ENCODE measurements at regions not wholly inside any gene's neighbourhood (a gene's known extent, or its start where the extent isn't known, plus 50 kb on each side); places are given as distances from the start of the nearest gene placed in this dataset.
A peak's percentile ranks its signal among the peaks of the same experiment; 100 is the strongest.

- DNase-seq: no peak
Observed at GRCh38 chr12:116404913-116405611, 127.6 kb upstream of the MED13L start.

- peak; percentile 13 for DNase-seq
Observed at GRCh38 chr12:116406529-116406928, 129.0 kb upstream of the MED13L start.

GRCh38 chr12:116408489-116409250 lies 131.2 kb upstream of the MED13L start:
- DNase-seq: no peak

- DNase-seq: no peak
Observed at GRCh38 chr12:116411977-116412376, 134.5 kb upstream of the MED13L start.

- DNase-seq: no peak
Observed at GRCh38 chr12:116414891-116415290, 137.4 kb upstream of the MED13L start.

GRCh38 chr12:116415408-116416108 lies 138.1 kb upstream of the MED13L start:
- DNase-seq: no peak

- no peak for DNase-seq
Observed at GRCh38 chr12:116416166-116416565, 138.7 kb upstream of the MED13L start.

GRCh38 chr12:116418551-116418950 lies 140.6 kb upstream of the MAP1LC3B2 start:
- DNase-seq: no peak

- no peak for DNase-seq
Observed at GRCh38 chr12:116420227-116420880, 138.8 kb upstream of the MAP1LC3B2 start.

- DNase-seq: no peak
Observed at GRCh38 chr12:116421785-116422538, 137.2 kb upstream of the MAP1LC3B2 start.

- no peak for DNase-seq
Observed at GRCh38 chr12:116423094-116423493, 136.1 kb upstream of the MAP1LC3B2 start.

GRCh38 chr12:116425256-116426193 lies 133.7 kb upstream of the MAP1LC3B2 start:
- no peak for DNase-seq

- no peak for DNase-seq
Observed at GRCh38 chr12:116426391-116427136, 132.6 kb upstream of the MAP1LC3B2 start.

GRCh38 chr12:116427200-116427930 lies 131.8 kb upstream of the MAP1LC3B2 start:
- DNase-seq: no peak

GRCh38 chr12:116429826-116430360 lies 129.3 kb upstream of the MAP1LC3B2 start:
- no peak for DNase-seq

GRCh38 chr12:116430911-116431565 lies 128.1 kb upstream of the MAP1LC3B2 start:
- no peak for DNase-seq

GRCh38 chr12:116431677-116432300 lies 127.4 kb upstream of the MAP1LC3B2 start:
- no peak for DNase-seq

- DNase-seq: no peak
Observed at GRCh38 chr12:116432314-116432750, 126.8 kb upstream of the MAP1LC3B2 start.

Data from midbrain (tissue), 1 donor.